Caki2 (cell line): ENCODE measurements at regions not wholly inside any gene's neighbourhood (a gene's known extent, or its start where the extent isn't known, plus 50 kb on each side); places are given as distances from the start of the nearest gene placed in this dataset.
"Not testable (repeated sequence)": the region's sequence is repeated elsewhere in the genome, so short reads cannot be mapped to it uniquely, and the experiment has no call there.

ENCODE experiments used
- DNase-seq: peaks from one replicate; pipeline ENCODE4 v3.0.0-alpha.2; 2015; ENCODE audit warnings: low read depth
- in situ Hi-C: cut with HindIII; loops from 2 replicates; pipeline ENCODE4 v1.10.0; 2016; ENCODE audit warnings: low sequenced_read_pairs, low pct_unique_long_range_greater_than_20kb, mixed read lengths

- DNase-seq: no peak
- in situ Hi-C loops: no loop called here
Observed at GRCh38 chr11:24407733-24408132, 89.1 kb upstream of the LUZP2 start.

GRCh38 chr11:24408202-24408601, 88.7 kb upstream of the LUZP2 start:
- in situ Hi-C loops: no loop called here

GRCh38 chr11:24411791-24412190, 85.1 kb upstream of the LUZP2 start:
- DNase-seq: no peak
- in situ Hi-C loops: no loop called here

More at GRCh38 chr11:24408202-24408601, 88.7 kb upstream of the LUZP2 start:
- no peak for DNase-seq

GRCh38 chr11:24412722-24413121, 84.1 kb upstream of the LUZP2 start:
- in situ Hi-C loops: no loop called here

GRCh38 chr11:24413391-24413790, 83.5 kb upstream of the LUZP2 start:
- DNase-seq: no peak
- in situ Hi-C loops: no loop called here

More at GRCh38 chr11:24412722-24413121, 84.1 kb upstream of the LUZP2 start:
- DNase-seq: no peak

GRCh38 chr11:24415955-24416636, 80.8 kb upstream of the LUZP2 start:
- in situ Hi-C loops: not testable (repeated sequence)

GRCh38 chr11:24421766-24422165, 75.1 kb upstream of the LUZP2 start:
- in situ Hi-C loops: no loop called here
- DNase-seq: no peak

More at GRCh38 chr11:24415955-24416636, 80.8 kb upstream of the LUZP2 start:
- DNase-seq: not testable (repeated sequence)

- no peak for DNase-seq
Observed at GRCh38 chr11:24422376-24422775, 74.5 kb upstream of the LUZP2 start.

GRCh38 chr11:24437123-24437522, 59.7 kb upstream of the LUZP2 start:
- in situ Hi-C loops: no loop called here
- DNase-seq: no peak

More at GRCh38 chr11:24422376-24422775, 74.5 kb upstream of the LUZP2 start:
- in situ Hi-C loops: no loop called here
